LNCaP clone FGC (cell line): ENCODE measurements at regions not wholly inside any gene's neighbourhood (a gene's known extent, or its start where the extent isn't known, plus 50 kb on each side); places are given as distances from the start of the nearest gene placed in this dataset.
"Not testable (repeated sequence)": the region's sequence is repeated elsewhere in the genome, so short reads cannot be mapped to it uniquely, and the experiment has no call there.

Experiments
- DNase-seq: peaks from one replicate; pipeline ENCODE4 v3.0.0-alpha.2; 2011; ENCODE audit warnings: low read depth
- H3K4me3 ChIP-seq: 2 replicates; pipeline ENCODE4 v1.5.1; 2011; ENCODE audit warnings: mild to moderate bottlenecking, low read depth, low read length, control low read depth
- CTCF ChIP-seq: IDR thresholded peaks from 2 replicates; pipeline ENCODE4 v1.5.1; 2012; ENCODE audit warnings: mild to moderate bottlenecking; ENCODE audit not compliant: control insufficient read depth, insufficient read depth; ENCODE audit errors: extremely low read depth

- H3K4me3 ChIP-seq = no peak overlapping the region
- no peak for DNase-seq
- TF ChIP-seq CTCF = 0 out of 2 replicates have a peak, but pooled peaks have one; percentile 15
These were observed 128.8 kb downstream of the LCA5 start for GRCh38 chr6:79408256-79408974.

- H3K4me3 ChIP-seq = no peak overlapping the region
These were observed 132.6 kb downstream of the LCA5 start for GRCh38 chr6:79404677-79405076.

GRCh38 chr6:79404261-79404660 is 133.0 kb downstream of the LCA5 start:
- H3K4me3 ChIP-seq = no peak overlapping the region
- TF ChIP-seq CTCF = no peak
- no peak for DNase-seq

More at GRCh38 chr6:79404677-79405076, 132.6 kb downstream of the LCA5 start:
- no peak for DNase-seq
- no peak for TF ChIP-seq CTCF

GRCh38 chr6:79403563-79403962 is 133.7 kb downstream of the LCA5 start:
- TF ChIP-seq CTCF = no peak
- DNase-seq = no peak

GRCh38 chr6:79403086-79403485 is 134.1 kb downstream of the LCA5 start:
- no peak overlapping the region for H3K4me3 ChIP-seq
- no peak for DNase-seq
- no peak for TF ChIP-seq CTCF

More at GRCh38 chr6:79403563-79403962, 133.7 kb downstream of the LCA5 start:
- H3K4me3 ChIP-seq = no peak overlapping the region

- no peak for TF ChIP-seq CTCF
- no peak for DNase-seq
- no peak overlapping the region for H3K4me3 ChIP-seq
These were observed 137.7 kb downstream of the LCA5 start for GRCh38 chr6:79399499-79399898.

- H3K4me3 ChIP-seq, DNase-seq: not testable (repeated sequence)
These were observed 138.6 kb downstream of the LCA5 start for GRCh38 chr6:79398617-79399016.
